ENCODE measurements at regions not wholly inside any gene's neighbourhood (a gene's known extent, or its start where the extent isn't known, plus 50 kb on each side); places are given as distances from the start of the nearest gene placed in this dataset.

GRCh38 chrX:45731448-45731847 is 530.8 kb upstream of the DIPK2B start:
- DNase-seq (ENCODE audit: low read depth, low spot score) (no peak), FAIRE-seq (no peak)
- intact Hi-C loops (cut with micrococcal nuclease) (no loop called here), dilution Hi-C loops (cut with MboI; ENCODE audit: extremely low pct_ligation_motif_present, low sequenced_read_pairs) (no loop called here)
- H3K27ac ChIP-seq (ENCODE audit: insufficient read depth, low read depth, low read length): no peak overlapping the region
- no peaks in the 10 kb centered on the region for H3K36me3 ChIP-seq (ENCODE audit: control insufficient read depth in 2 of 2, extremely low read depth in 1 of 2, insufficient read depth in 2 of 2, low read length in 2 of 2)
- H3K4me1 ChIP-seq (ENCODE audit: control insufficient read depth, extremely low read depth, insufficient read depth, low read length): peaks cover 17% of the 10 kb centered on the region
- H3K9me1 ChIP-seq (replicated peaks; ENCODE audit: control insufficient read depth, extremely low read depth, insufficient read depth, low read length): no peaks in the 10 kb centered on the region
- H3K9me3 ChIP-seq (replicated peaks; ENCODE audit: control insufficient read depth, insufficient read depth, low read length): no peaks in the 10 kb centered on the region
- no peaks in the 10 kb centered on the region for H3K79me2 ChIP-seq (ENCODE audit: control insufficient read depth, insufficient read depth, low read length)
- H3K4me2 ChIP-seq (ENCODE audit: insufficient read depth, low read length): no peak overlapping the region
- no peak overlapping the region for H3K4me3 ChIP-seq (replicated peaks in 1 of 3; ENCODE audit: insufficient read depth in 1 of 3, low read depth in 1 of 3, low read length in 3 of 3)
- BruUV-seq (replicated peaks): no TSS peak
- no peaks in the 10 kb centered on the region for H4K20me1 ChIP-seq (replicated peaks; ENCODE audit: control insufficient read depth, extremely low read depth, insufficient read depth, low read length)
- CTCF ChIA-PET: no interaction called here
- H3K27me3 ChIP-seq (ENCODE audit: control insufficient read depth in 2 of 2, insufficient read depth in 2 of 2, low read length in 2 of 2): no peaks in the 10 kb centered on the region
- TF ChIP-seq JUN (IDR thresholded peaks at IDR 0.05; ENCODE audit: borderline replicate concordance, insufficient read depth, insufficient read length, low read depth) (no peak), CTCF (IDR thresholded peaks at IDR 0.05; ENCODE audit: extremely low read depth in 1 of 2, insufficient read depth in 1 of 2, low read depth in 1 of 2, low read length in 2 of 2) (no peak)
- POLR2A ChIA-PET: no interaction called here
- H3K9ac ChIP-seq (replicated peaks; ENCODE audit: extremely low read depth, insufficient read depth, low read length): no peak overlapping the region
- H2AFZ ChIP-seq (ENCODE audit: low read depth, low read length): no peak overlapping the region

- H3K4me1 ChIP-seq (ENCODE audit: control insufficient read depth, extremely low read depth, insufficient read depth, low read length): peaks cover 17% of the 10 kb centered on the region
- no peak overlapping the region for H2AFZ ChIP-seq (ENCODE audit: low read depth, low read length)
- dilution Hi-C loops (cut with MboI; ENCODE audit: extremely low pct_ligation_motif_present, low sequenced_read_pairs) (no loop called here), intact Hi-C loops (cut with micrococcal nuclease) (loop anchor here (2.0 kb wide), 1 partner anchor 17 kb away; no protein-coding TSS in a partner anchor)
- no peak overlapping the region for H3K4me3 ChIP-seq (replicated peaks in 1 of 3; ENCODE audit: insufficient read depth in 1 of 3, low read depth in 1 of 3, low read length in 3 of 3)
- H4K20me1 ChIP-seq (replicated peaks; ENCODE audit: control insufficient read depth, extremely low read depth, insufficient read depth, low read length): no peaks in the 10 kb centered on the region
- no TSS peak for BruUV-seq (replicated peaks)
- no peak overlapping the region for H3K9ac ChIP-seq (replicated peaks; ENCODE audit: extremely low read depth, insufficient read depth, low read length)
- no peaks in the 10 kb centered on the region for H3K9me3 ChIP-seq (replicated peaks; ENCODE audit: control insufficient read depth, insufficient read depth, low read length)
- H3K36me3 ChIP-seq (ENCODE audit: control insufficient read depth in 2 of 2, extremely low read depth in 1 of 2, insufficient read depth in 2 of 2, low read length in 2 of 2): no peaks in the 10 kb centered on the region
- ChIA-PET CTCF (interaction anchor here (1.0 kb wide), 1 partner anchor 18 kb away, joined by 4 read pairs; no protein-coding TSS in a partner anchor), POLR2A (no interaction called here)
- H3K9me1 ChIP-seq (replicated peaks; ENCODE audit: control insufficient read depth, extremely low read depth, insufficient read depth, low read length): no peaks in the 10 kb centered on the region
- peak overlapping the region; percentile 42 for H3K27ac ChIP-seq (ENCODE audit: insufficient read depth, low read depth, low read length)
- no peaks in the 10 kb centered on the region for H3K27me3 ChIP-seq (ENCODE audit: control insufficient read depth in 2 of 2, insufficient read depth in 2 of 2, low read length in 2 of 2)
- no peak for TF ChIP-seq POLR2AphosphoS5 (IDR thresholded peaks at IDR 0.05; ENCODE audit: insufficient read depth, low read depth, low read length)
- H3K4me2 ChIP-seq (ENCODE audit: insufficient read depth, low read length): no peak overlapping the region
- H3K79me2 ChIP-seq (ENCODE audit: control insufficient read depth, insufficient read depth, low read length): no peaks in the 10 kb centered on the region
- FAIRE-seq (peak; percentile 74), DNase-seq (ENCODE audit: low read depth, low spot score) (peak; percentile 57)
Measured at GRCh38 chrX:45727761-45728160, 527.1 kb upstream of the DIPK2B start.
